ENCODE measurements at regions not wholly inside any gene's neighbourhood (a gene's known extent, or its start where the extent isn't known, plus 50 kb on each side); places are given as distances from the start of the nearest gene placed in this dataset.

- TF ChIP-seq MAX (IDR thresholded peaks at IDR 0.05) = no peak
- no peak for TF ChIP-seq CTCF (IDR thresholded peaks at IDR 0.05; ENCODE audit: low read depth, low read length, missing input control)
- TF ChIP-seq RXRA (IDR thresholded peaks at IDR 0.05) = no peak
- TF ChIP-seq NR2F2 (IDR thresholded peaks at IDR 0.05) = no peak
These were observed 186.3 kb downstream of the XPNPEP1 start (continued) for GRCh38 chr10:109737009-109737408.

- H3K4me3 ChIP-seq (ENCODE audit: low read depth in 1 of 3, low read length in 3 of 3) = no peak overlapping the region
- H3K9me3 ChIP-seq (ENCODE audit: control insufficient read depth in 4 of 4, low read length in 3 of 4) = no peaks in the 10 kb centered on the region
- WGBS = 65% methylated on average over 4 of the region's 4 CpGs
- DNase-seq (ENCODE audit: low spot score) = no peak
- H3K36me3 ChIP-seq (ENCODE audit: control insufficient read depth in 4 of 4, insufficient read depth in 3 of 4, low read depth in 1 of 4, low read length in 3 of 4) = no peaks in the 10 kb centered on the region
- no peak overlapping the region for H3K27ac ChIP-seq (ENCODE audit: low read depth in 1 of 2, low read length in 2 of 2)
- H3K4me1 ChIP-seq (ENCODE audit: control insufficient read depth in 4 of 4, insufficient read depth in 4 of 4, low read length in 3 of 4) = no peaks in the 10 kb centered on the region
- H3K9ac ChIP-seq (ENCODE audit: low read depth in 1 of 2, low read length in 2 of 2) = no peak overlapping the region
- TF ChIP-seq JUND (IDR thresholded peaks at IDR 0.05) (no peak), HNF4G (IDR thresholded peaks at IDR 0.05) (no peak), GABPA (IDR thresholded peaks at IDR 0.05 in 1 of 2, conservative IDR thresholded peaks at IDR 0.05 in 1 of 2) (no peak), NR2F2 (IDR thresholded peaks at IDR 0.05) (no peak), MAX (IDR thresholded peaks at IDR 0.05) (no peak), REST (IDR thresholded peaks at IDR 0.05) (no peak), ZBTB33 (IDR thresholded peaks at IDR 0.05) (no peak), SP1 (IDR thresholded peaks at IDR 0.05) (no peak), RXRA (IDR thresholded peaks at IDR 0.05) (no peak), YY1 (IDR thresholded peaks at IDR 0.05) (no peak), FOXA2 (IDR thresholded peaks at IDR 0.05) (no peak), TAF1 (conservative IDR thresholded peaks at IDR 0.05) (no peak), CTCF (IDR thresholded peaks at IDR 0.05; ENCODE audit: low read depth, low read length, missing input control) (no peak), HNF4A (conservative IDR thresholded peaks at IDR 0.05) (no peak)
- H3K27me3 ChIP-seq (ENCODE audit: control insufficient read depth in 4 of 4, insufficient read depth in 4 of 4, low read length in 3 of 4) = no peaks in the 10 kb centered on the region
These were observed 187.5 kb downstream of the XPNPEP1 start for GRCh38 chr10:109735776-109736175.

All from liver (tissue), 8 donors.